HL-60 (cell line): ENCODE measurements at regions not wholly inside any gene's neighbourhood (a gene's known extent, or its start where the extent isn't known, plus 50 kb on each side); places are given as distances from the start of the nearest gene placed in this dataset.

Experiments
- DNase-seq, 2 experiments: peaks; one replicate each; pipeline ENCODE4 v3.0.0-alpha.2; 2010 to 2020; ENCODE audit warnings: low read depth in 1 of 2, low spot score in 1 of 2
- H3K27ac ChIP-seq: fragments of 250-450 bp; sonication (Bioruptor Pico); replicated peaks from 2 replicates; pipeline ENCODE4 v1.5.1; 2020; ENCODE audit warnings: mild to moderate bottlenecking, moderate library complexity
- H3K27me3 ChIP-seq: fragments of 250-450 bp; sonication (Bioruptor Pico); 2 replicates; pipeline ENCODE4 v1.5.1; 2021; ENCODE audit warnings: mild to moderate bottlenecking, moderate library complexity; ENCODE audit not compliant: insufficient read depth, poor library complexity, severe bottlenecking
- H3K4me3 ChIP-seq: replicated peaks from 2 replicates; pipeline ENCODE4 v1.5.1; 2011; ENCODE audit warnings: mild to moderate bottlenecking, control low read depth, low read length; ENCODE audit not compliant: insufficient read depth
- GABPA ChIP-seq: IDR thresholded peaks from 2 replicates; pipeline ENCODE4 v1.6.1; 2012; ENCODE audit warnings: low read depth
- POLR2AphosphoS5 ChIP-seq: IDR thresholded peaks from 2 replicates; pipeline ENCODE4 v1.6.1; 2012; ENCODE audit warnings: low read depth
- SPI1 ChIP-seq: IDR thresholded peaks from 2 replicates; pipeline ENCODE4 v1.6.1; 2012; ENCODE audit warnings: low read depth, mild to moderate bottlenecking, borderline replicate concordance
- TF ChIP-seq, protein P1 (sequence below): IDR thresholded peaks from one replicate; pipeline ENCODE4 v1.5.1; 2011; ENCODE audit warnings: low read length, control low read depth, inconsistent platforms; ENCODE audit not compliant: insufficient read depth
- TF ChIP-seq, protein P2 (sequence below): IDR thresholded peaks from 2 replicates; pipeline ENCODE4 v1.6.1; 2012; ENCODE audit warnings: low read depth; ENCODE audit not compliant: insufficient replicate concordance

DNA sequence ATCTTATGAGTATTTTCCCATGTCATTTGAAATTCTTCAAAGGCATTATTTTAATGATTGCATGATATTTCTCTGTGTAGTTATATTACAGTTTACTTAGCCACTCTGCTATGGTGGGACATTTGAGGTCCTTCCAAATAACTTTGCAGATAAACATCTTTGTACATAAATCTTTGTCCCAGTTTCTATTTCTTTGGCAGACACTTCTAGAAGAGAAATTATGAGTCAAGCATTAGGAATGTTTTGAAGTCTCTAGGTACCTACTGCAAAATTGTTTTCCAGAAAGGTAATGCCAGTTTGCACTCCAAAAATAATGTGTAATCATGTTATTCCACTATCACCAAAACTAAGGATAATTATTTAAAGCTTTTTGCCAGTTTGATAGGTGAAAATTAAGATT is 149.7 kb downstream of the EN1 start:
- TF ChIP-seq SPI1 = no peak
- TF ChIP-seq POLR2AphosphoS5 = no peak
- TF ChIP-seq, protein P1, sequence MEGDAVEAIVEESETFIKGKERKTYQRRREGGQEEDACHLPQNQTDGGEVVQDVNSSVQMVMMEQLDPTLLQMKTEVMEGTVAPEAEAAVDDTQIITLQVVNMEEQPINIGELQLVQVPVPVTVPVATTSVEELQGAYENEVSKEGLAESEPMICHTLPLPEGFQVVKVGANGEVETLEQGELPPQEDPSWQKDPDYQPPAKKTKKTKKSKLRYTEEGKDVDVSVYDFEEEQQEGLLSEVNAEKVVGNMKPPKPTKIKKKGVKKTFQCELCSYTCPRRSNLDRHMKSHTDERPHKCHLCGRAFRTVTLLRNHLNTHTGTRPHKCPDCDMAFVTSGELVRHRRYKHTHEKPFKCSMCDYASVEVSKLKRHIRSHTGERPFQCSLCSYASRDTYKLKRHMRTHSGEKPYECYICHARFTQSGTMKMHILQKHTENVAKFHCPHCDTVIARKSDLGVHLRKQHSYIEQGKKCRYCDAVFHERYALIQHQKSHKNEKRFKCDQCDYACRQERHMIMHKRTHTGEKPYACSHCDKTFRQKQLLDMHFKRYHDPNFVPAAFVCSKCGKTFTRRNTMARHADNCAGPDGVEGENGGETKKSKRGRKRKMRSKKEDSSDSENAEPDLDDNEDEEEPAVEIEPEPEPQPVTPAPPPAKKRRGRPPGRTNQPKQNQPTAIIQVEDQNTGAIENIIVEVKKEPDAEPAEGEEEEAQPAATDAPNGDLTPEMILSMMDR = no peak
- TF ChIP-seq GABPA = no peak
- TF ChIP-seq, protein P2, sequence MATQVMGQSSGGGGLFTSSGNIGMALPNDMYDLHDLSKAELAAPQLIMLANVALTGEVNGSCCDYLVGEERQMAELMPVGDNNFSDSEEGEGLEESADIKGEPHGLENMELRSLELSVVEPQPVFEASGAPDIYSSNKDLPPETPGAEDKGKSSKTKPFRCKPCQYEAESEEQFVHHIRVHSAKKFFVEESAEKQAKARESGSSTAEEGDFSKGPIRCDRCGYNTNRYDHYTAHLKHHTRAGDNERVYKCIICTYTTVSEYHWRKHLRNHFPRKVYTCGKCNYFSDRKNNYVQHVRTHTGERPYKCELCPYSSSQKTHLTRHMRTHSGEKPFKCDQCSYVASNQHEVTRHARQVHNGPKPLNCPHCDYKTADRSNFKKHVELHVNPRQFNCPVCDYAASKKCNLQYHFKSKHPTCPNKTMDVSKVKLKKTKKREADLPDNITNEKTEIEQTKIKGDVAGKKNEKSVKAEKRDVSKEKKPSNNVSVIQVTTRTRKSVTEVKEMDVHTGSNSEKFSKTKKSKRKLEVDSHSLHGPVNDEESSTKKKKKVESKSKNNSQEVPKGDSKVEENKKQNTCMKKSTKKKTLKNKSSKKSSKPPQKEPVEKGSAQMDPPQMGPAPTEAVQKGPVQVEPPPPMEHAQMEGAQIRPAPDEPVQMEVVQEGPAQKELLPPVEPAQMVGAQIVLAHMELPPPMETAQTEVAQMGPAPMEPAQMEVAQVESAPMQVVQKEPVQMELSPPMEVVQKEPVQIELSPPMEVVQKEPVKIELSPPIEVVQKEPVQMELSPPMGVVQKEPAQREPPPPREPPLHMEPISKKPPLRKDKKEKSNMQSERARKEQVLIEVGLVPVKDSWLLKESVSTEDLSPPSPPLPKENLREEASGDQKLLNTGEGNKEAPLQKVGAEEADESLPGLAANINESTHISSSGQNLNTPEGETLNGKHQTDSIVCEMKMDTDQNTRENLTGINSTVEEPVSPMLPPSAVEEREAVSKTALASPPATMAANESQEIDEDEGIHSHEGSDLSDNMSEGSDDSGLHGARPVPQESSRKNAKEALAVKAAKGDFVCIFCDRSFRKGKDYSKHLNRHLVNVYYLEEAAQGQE = no peak
- no peaks in the 10 kb centered on the region for H3K27me3 ChIP-seq
- DNase-seq = no peak
- H3K27ac ChIP-seq = no peak overlapping the region
- no peak overlapping the region for H3K4me3 ChIP-seq

DNA sequence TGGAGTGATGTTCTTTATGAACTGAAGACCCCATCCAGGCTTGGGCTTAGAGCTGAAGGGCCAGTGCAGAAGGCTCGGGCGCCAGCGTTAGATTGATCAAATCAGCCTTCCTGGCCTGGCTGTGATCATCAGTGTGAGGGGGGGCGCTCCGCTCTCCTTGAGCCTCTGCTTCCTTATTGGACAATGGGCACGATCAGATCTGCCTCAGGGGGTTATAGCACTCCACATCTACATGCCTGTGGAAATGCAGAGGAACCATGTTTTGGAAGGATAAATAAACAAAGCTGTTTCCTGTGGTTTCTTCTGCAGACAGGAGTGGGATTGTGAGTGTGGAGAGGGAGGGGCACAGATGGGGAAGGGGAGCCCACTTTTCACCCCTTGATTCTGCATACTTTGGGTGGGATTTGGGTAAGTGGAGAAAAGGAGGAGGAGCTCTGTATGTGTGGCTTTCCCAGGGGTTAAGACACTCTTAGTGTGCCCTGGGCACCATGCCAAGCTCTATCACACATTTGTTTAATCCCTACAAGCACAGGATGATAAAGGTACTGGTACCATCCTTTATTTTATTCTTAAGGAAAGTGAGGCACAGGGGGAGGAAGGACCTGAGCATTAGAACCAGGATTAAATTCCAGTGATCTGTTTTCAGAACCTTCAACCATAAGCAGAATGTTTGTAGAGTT is 150.5 kb downstream of the EN1 start:
- Histone ChIP-seq H3K27ac (no peak overlapping the region), H3K27me3 (no peaks in the 10 kb centered on the region), H3K4me3 (no peak overlapping the region)
- TF ChIP-seq, protein P2 = no peak
- TF ChIP-seq POLR2AphosphoS5 (no peak), SPI1 (no peak), GABPA (no peak)
- TF ChIP-seq, protein P1 = no peak
- no peak for DNase-seq

DNA sequence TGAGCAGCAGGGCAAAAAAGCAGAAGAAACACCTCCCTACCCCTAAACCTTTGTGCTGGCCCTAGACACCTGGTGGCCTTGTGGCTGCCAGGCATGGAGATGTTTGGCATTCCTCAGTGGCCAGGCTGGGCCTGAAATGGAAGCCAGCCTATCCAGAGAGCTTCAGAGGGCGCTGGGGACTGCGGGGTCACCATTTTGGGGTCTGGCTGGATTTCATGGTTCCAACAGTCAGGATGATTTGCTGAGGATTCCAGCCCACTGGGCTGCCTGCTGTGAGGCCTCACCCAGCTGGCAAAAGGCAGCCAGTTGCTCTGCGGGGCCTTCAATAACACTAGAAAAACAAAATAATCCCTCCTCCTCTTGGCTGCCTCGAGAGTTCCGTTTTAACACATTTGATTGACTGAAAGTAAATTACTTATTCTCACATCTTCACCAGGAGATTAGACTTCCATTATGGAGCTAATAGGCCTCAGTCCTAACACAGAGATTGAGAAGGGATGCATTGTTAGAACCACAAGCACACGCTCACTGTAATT is 154.1 kb downstream of the EN1 start:
- Histone ChIP-seq H3K27ac (no peak overlapping the region), H3K27me3 (no peaks in the 10 kb centered on the region), H3K4me3 (no peak overlapping the region)
- TF ChIP-seq, protein P1 = no peak
- TF ChIP-seq SPI1 = no peak
- no peak for TF ChIP-seq POLR2AphosphoS5
- TF ChIP-seq, protein P2 = no peak
- TF ChIP-seq GABPA = no peak
- no peak for DNase-seq
